ENCODE measurements at regions not wholly inside any gene's neighbourhood (a gene's known extent, or its start where the extent isn't known, plus 50 kb on each side); places are given as distances from the start of the nearest gene placed in this dataset.
"Not testable (repeated sequence)": the region's sequence is repeated elsewhere in the genome, so short reads cannot be mapped to it uniquely, and the experiment has no call there.

GRCh38 chr13:79974935-79975650, 365.8 kb downstream of the SPRY2 start:
- not testable (repeated sequence) for DNase-seq

GRCh38 chr13:79973533-79973963, 367.4 kb downstream of the SPRY2 start:
- DNase-seq: no peak

GRCh38 chr13:79972066-79972569, 368.8 kb downstream of the SPRY2 start:
- no peak for DNase-seq

GRCh38 chr13:79966493-79966895, 374.4 kb downstream of the SPRY2 start:
- no peak for DNase-seq

- no peak for DNase-seq
Observed at GRCh38 chr13:79966059-79966458, 374.9 kb downstream of the SPRY2 start.

- no peak for DNase-seq
Observed at GRCh38 chr13:79946556-79946955, 394.4 kb downstream of the SPRY2 start.

GRCh38 chr13:79943346-79944023, 397.4 kb downstream of the SPRY2 start:
- no peak for DNase-seq

- no peak for DNase-seq
Observed at GRCh38 chr13:79941752-79942151, 399.2 kb downstream of the SPRY2 start.

- no peak for DNase-seq
Observed at GRCh38 chr13:79939689-79940088, 401.2 kb downstream of the SPRY2 start.

- no peak for DNase-seq
Observed at GRCh38 chr13:79937771-79938216, 403.1 kb downstream of the SPRY2 start.

- DNase-seq: no peak
Observed at GRCh38 chr13:79937311-79937710, 403.6 kb downstream of the SPRY2 start.

GRCh38 chr13:79936368-79937136, 404.4 kb downstream of the SPRY2 start:
- DNase-seq: peak; percentile 9

GRCh38 chr13:79935121-79935520, 405.8 kb downstream of the SPRY2 start:
- DNase-seq: no peak

- DNase-seq: no peak
Observed at GRCh38 chr13:79933389-79933788, 407.5 kb downstream of the SPRY2 start.

GRCh38 chr13:79932556-79932955, 408.4 kb downstream of the SPRY2 start:
- no peak for DNase-seq

- DNase-seq: not testable (repeated sequence)
Observed at GRCh38 chr13:79923973-79924556, 416.9 kb downstream of the SPRY2 start.

- DNase-seq: no peak
Observed at GRCh38 chr13:79919091-79919490, 421.8 kb downstream of the SPRY2 start.

GRCh38 chr13:79918620-79919019, 422.3 kb downstream of the SPRY2 start:
- DNase-seq: no peak

GRCh38 chr13:79917628-79918027, 423.3 kb downstream of the SPRY2 start:
- DNase-seq: no peak

- no peak for DNase-seq
Observed at GRCh38 chr13:79915114-79915811, 425.7 kb downstream of the SPRY2 start.

- no peak for DNase-seq
Observed at GRCh38 chr13:79913141-79913827, 427.6 kb downstream of the SPRY2 start.

Data from right kidney (tissue), 1 donor.